Osteoblast (primary cell): ENCODE measurements at regions not wholly inside any gene's neighbourhood (a gene's known extent, or its start where the extent isn't known, plus 50 kb on each side); places are given as distances from the start of the nearest gene placed in this dataset.

Source experiments
- DNase-seq: peaks from one replicate; pipeline ENCODE4 v3.0.0; 2011; ENCODE audit warnings: low spot score, mixed read lengths; ENCODE audit not compliant: insufficient read length; ENCODE audit errors: missing footprints
- H2AFZ ChIP-seq: 2 replicates; pipeline ENCODE4 v1.6.0; 2011; ENCODE audit warnings: mild to moderate bottlenecking, low read length
- H3K27ac ChIP-seq: 2 replicates; pipeline ENCODE4 v1.5.1; 2011; ENCODE audit warnings: mild to moderate bottlenecking, low read depth, low read length, moderate library complexity
- H3K27me3 ChIP-seq: 2 replicates; pipeline ENCODE4 v1.6.0; 2012; ENCODE audit warnings: mild to moderate bottlenecking, control low read depth, inconsistent platforms, low read length, moderate library complexity; ENCODE audit not compliant: insufficient read depth
- H3K36me3 ChIP-seq: 2 replicates; pipeline ENCODE4 v1.5.1; 2011; ENCODE audit warnings: mild to moderate bottlenecking, low read length, control low read depth, moderate library complexity; ENCODE audit not compliant: insufficient read depth
- H3K4me1 ChIP-seq: 2 replicates; pipeline ENCODE4 v1.5.1; 2011; ENCODE audit warnings: mild to moderate bottlenecking, low read length, control low read depth, moderate library complexity; ENCODE audit not compliant: insufficient read depth
- H3K4me2 ChIP-seq: 2 replicates; pipeline ENCODE4 v1.6.0; 2011; ENCODE audit warnings: mild to moderate bottlenecking, low read length; ENCODE audit not compliant: insufficient read depth
- H3K4me3 ChIP-seq: fragments of 200-600 bp; sonication (generic); 3 replicates; pipeline ENCODE4 v1.5.1; 2012; ENCODE audit warnings: mild to moderate bottlenecking, low read length, inconsistent platforms; ENCODE audit not compliant: insufficient read depth
- H3K79me2 ChIP-seq: 2 replicates; pipeline ENCODE4 v1.6.0; 2012; ENCODE audit warnings: mild to moderate bottlenecking, low read length, control low read depth, inconsistent platforms; ENCODE audit not compliant: insufficient read depth
- H3K9me3 ChIP-seq: 2 replicates; pipeline ENCODE4 v1.5.1; 2011; ENCODE audit warnings: low read depth, low read length, control low read depth
- H4K20me1 ChIP-seq: 2 replicates; pipeline ENCODE4 v1.6.0; 2012; ENCODE audit warnings: mild to moderate bottlenecking, low read length, control low read depth; ENCODE audit not compliant: insufficient read depth
- CTCF ChIP-seq: IDR thresholded peaks from 2 replicates; pipeline ENCODE4 v1.5.1; 2011; ENCODE audit warnings: mild to moderate bottlenecking, low read depth, low read length, moderate library complexity; ENCODE audit errors: extremely low read depth

GRCh38 chr4:67161311-67161710 is 384.0 kb downstream of the CENPC start:
- no peak for TF ChIP-seq CTCF
- H3K4me3 ChIP-seq = no peak overlapping the region
- H3K9me3 ChIP-seq = no peaks in the 10 kb centered on the region
- no peak overlapping the region for H3K4me2 ChIP-seq
- H3K79me2 ChIP-seq = no peaks in the 10 kb centered on the region
- H3K4me1 ChIP-seq = no peaks in the 10 kb centered on the region
- no peaks in the 10 kb centered on the region for H3K36me3 ChIP-seq
- H3K27ac ChIP-seq = no peak overlapping the region
- H4K20me1 ChIP-seq = no peaks in the 10 kb centered on the region
- no peaks in the 10 kb centered on the region for H3K27me3 ChIP-seq
- DNase-seq = no peak
- H2AFZ ChIP-seq = no peak overlapping the region

GRCh38 chr4:67160394-67160793 is 384.9 kb downstream of the CENPC start:
- no peak overlapping the region for H3K4me3 ChIP-seq
- no peak for DNase-seq
- H3K9me3 ChIP-seq = no peaks in the 10 kb centered on the region
- no peaks in the 10 kb centered on the region for H4K20me1 ChIP-seq
- no peaks in the 10 kb centered on the region for H3K36me3 ChIP-seq
- H3K79me2 ChIP-seq = no peaks in the 10 kb centered on the region
- H3K4me1 ChIP-seq = no peaks in the 10 kb centered on the region
- H2AFZ ChIP-seq = no peak overlapping the region
- H3K27me3 ChIP-seq = no peaks in the 10 kb centered on the region
- TF ChIP-seq CTCF = no peak
- no peak overlapping the region for H3K27ac ChIP-seq
- H3K4me2 ChIP-seq = no peak overlapping the region

- Histone ChIP-seq H3K36me3 (no peaks in the 10 kb centered on the region), H3K4me2 (no peak overlapping the region), H4K20me1 (no peaks in the 10 kb centered on the region), H3K27ac (no peak overlapping the region), H2AFZ (no peak overlapping the region), H3K4me1 (no peaks in the 10 kb centered on the region), H3K9me3 (no peaks in the 10 kb centered on the region), H3K79me2 (no peaks in the 10 kb centered on the region), H3K4me3 (no peak overlapping the region), H3K27me3 (no peaks in the 10 kb centered on the region)
- DNase-seq = no peak
- TF ChIP-seq CTCF = no peak
These were observed 386.6 kb downstream of the CENPC start for GRCh38 chr4:67158666-67159065.

- Histone ChIP-seq H3K27me3 (no peaks in the 10 kb centered on the region), H3K4me3 (no peak overlapping the region), H3K36me3 (no peaks in the 10 kb centered on the region), H3K79me2 (no peaks in the 10 kb centered on the region), H3K9me3 (no peaks in the 10 kb centered on the region), H3K4me1 (no peaks in the 10 kb centered on the region), H2AFZ (no peak overlapping the region), H3K27ac (no peak overlapping the region), H3K4me2 (no peak overlapping the region), H4K20me1 (no peaks in the 10 kb centered on the region)
- TF ChIP-seq CTCF = no peak
- no peak for DNase-seq
These were observed 392.3 kb downstream of the CENPC start for GRCh38 chr4:67152976-67153375.
